Mesenteric fat pad (tissue), 1 donor: ENCODE measurements at regions not wholly inside any gene's neighbourhood (a gene's known extent, or its start where the extent isn't known, plus 50 kb on each side); places are given as distances from the start of the nearest gene placed in this dataset.
"Not testable (repeated sequence)": the region's sequence is repeated elsewhere in the genome, so short reads cannot be mapped to it uniquely, and the experiment has no call there.

ENCODE experiments used
- DNase-seq: peaks from one replicate; pipeline ENCODE4 v3.0.0-alpha.2; 2020; ENCODE audit warnings: low spot score
- donor health status: DM: yes; HTN: yes; CAD: no.

DNA sequence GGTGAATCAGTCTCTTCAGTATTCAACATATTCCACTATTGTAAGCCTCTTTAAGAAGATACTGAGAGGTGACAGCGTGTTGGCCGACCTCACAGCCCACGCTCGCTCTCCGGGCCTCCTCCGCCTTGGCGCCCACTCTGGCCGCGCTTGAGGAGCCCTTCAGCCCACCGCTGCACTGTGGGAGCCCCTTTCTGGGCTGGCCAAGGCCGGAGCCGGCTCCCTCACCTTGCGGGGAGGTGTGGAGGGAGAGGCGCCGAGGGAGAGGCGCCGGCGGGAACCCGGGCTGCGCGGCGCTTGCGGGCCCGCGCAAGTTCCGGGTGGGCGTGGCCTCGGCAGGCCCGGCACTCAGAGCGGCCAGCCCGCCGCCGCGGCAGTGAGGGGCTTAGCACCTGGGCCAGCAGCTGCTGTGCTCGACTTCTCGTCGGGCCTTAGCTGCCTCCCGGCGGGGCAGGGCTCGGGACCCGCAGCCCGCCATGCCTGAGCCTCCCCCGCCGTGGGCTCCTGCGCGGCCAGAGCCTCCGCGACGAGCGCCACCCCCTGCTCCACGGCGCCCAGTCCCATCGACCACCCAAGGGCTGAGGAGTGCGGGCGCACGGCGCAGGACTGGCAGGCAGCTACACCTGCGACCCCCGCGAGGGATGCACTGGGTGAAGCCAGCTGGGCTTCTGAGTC lies 306.4 kb downstream of the SEMA3D start:
- DNase-seq = not testable (repeated sequence)

GRCh38 chr7:84879570-84880325 lies 307.1 kb downstream of the SEMA3D start:
- DNase-seq = no peak

- DNase-seq = no peak
Observed at GRCh38 chr7:84877943-84878570, 308.8 kb downstream of the SEMA3D start.

GRCh38 chr7:84876061-84876821 lies 310.6 kb downstream of the SEMA3D start:
- no peak for DNase-seq

DNA sequence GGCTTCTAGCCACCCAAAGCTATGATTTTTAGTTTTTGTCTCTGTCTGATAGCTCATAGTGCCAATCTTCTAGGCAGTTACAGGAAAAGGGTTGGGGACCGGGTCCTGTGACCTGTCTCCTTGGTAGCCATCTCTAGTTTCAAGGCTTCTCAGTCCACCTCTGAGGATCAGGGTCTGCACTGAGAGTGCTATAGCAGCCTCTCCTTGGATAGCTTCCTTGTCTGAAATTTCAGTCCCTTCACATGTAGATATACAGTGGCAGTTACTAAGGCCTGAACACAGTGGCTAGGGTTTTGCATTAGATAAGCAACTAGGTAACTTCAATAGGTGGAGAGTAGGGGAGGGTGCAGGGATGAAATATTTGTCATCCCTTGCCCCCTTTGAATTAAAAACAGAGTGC lies 321.3 kb downstream of the SEMA3D start:
- no peak for DNase-seq

GRCh38 chr7:84857336-84857735 lies 329.5 kb downstream of the SEMA3D start:
- DNase-seq = no peak

- no peak for DNase-seq
Observed at GRCh38 chr7:84855758-84856157, 331.1 kb downstream of the SEMA3D start.

DNA sequence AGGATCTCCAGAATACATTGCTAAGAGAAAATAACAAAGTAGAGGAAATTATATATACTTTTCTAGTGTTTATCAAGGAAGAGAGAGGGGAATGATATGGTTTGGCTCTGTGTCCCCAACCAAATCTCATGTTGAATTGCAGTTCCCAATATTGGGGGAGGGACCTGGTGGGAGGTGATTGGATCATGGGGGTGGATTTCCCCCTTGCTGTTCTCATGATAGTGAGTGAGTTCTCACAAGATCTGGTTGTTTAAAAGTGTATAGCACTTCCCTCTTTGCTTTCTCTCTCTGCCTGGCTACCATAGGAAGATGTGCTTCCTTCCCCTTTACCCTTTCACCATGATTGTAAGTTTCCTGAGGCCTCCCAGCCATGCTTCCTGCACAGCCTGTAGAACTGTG lies 337.9 kb downstream of the SEMA3D start:
- DNase-seq = not testable (repeated sequence)

- DNase-seq = no peak
Observed at GRCh38 chr7:84848219-84848973, 338.5 kb downstream of the SEMA3D start.

DNA sequence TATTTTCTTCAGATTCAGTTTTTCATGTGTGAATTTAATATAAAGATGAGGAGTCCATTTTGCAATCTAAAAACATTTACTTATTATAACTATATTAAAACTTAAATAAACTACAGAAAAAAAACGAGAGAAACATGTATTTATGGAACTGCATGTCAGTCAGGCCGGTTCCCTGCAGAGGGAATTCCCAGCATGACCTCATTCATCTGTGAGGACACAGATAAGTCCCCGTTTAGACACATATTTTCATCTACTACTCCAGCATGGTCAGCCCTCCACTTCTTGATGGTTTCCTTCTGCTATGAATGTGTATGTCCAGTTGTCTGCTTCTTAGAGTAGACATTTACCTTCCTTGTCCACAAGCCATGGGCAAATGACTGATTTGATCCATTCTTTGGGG lies 339.1 kb downstream of the SEMA3D start:
- DNase-seq = no peak

GRCh38 chr7:84847038-84847437 lies 339.8 kb downstream of the SEMA3D start:
- no peak for DNase-seq

DNA sequence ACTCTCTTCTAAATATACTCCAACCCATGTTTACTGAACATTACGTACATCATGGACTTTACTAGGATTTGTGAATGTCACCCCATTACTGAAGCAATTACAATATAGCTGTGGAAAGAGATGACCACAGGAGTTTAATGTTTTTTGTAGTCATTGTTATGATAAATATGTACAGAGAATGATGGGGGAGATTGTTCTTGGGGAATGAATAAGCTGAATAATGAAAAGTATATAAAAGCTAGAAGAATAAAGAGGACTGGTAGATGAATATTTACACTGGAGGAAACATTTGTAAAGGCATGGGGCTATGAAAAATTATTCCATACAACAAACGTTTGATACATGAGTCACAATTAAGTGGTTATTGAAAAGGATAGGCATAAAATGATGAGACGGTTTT lies 340.9 kb downstream of the SEMA3D start:
- DNase-seq = no peak

DNA sequence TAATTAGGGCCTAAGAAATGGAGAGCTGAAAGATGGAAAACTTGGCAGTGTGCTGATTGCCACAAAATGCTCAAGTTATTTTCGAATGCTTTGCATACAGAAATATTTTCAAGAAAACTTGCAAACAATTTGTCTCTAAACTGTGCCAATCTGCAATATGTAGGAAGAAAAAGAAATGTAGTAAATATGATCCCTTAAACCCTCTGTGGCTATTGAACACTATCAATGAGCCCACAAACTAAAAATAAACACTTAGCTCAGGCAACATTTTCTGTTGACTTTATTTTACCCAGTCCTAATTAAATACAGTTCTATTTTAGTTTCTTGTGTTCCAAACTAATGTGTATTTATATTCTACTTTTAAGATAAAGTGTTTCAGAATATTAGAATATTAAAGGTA lies 342.1 kb downstream of the SEMA3D start:
- no peak for DNase-seq

GRCh38 chr7:84841809-84842208 lies 345.0 kb downstream of the SEMA3D start:
- DNase-seq = no peak

DNA sequence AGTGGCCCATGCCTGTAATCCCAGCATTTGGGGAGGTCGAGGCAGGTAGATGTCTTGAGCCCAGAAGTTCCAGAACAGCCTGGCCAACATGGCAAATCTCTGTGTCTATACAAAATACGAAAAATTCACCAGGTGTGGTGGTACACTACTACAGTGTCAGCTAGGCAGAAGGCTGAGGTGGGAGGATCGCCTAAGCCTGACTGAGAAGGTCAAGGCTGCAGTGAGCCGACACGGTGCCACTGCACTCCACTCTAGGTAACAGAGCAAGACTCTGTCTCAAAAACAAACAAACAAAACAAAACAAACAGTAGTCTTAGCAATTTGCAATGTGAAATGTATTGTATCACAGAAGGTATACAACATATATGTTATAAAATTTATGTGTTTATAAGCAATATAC lies 348.0 kb downstream of the SEMA3D start:
- no peak for DNase-seq

- no peak for DNase-seq
Observed at GRCh38 chr7:84837405-84837804, 349.5 kb downstream of the SEMA3D start.

- DNase-seq = no peak
Observed at GRCh38 chr7:84829719-84830118, 357.1 kb downstream of the SEMA3D start.

DNA sequence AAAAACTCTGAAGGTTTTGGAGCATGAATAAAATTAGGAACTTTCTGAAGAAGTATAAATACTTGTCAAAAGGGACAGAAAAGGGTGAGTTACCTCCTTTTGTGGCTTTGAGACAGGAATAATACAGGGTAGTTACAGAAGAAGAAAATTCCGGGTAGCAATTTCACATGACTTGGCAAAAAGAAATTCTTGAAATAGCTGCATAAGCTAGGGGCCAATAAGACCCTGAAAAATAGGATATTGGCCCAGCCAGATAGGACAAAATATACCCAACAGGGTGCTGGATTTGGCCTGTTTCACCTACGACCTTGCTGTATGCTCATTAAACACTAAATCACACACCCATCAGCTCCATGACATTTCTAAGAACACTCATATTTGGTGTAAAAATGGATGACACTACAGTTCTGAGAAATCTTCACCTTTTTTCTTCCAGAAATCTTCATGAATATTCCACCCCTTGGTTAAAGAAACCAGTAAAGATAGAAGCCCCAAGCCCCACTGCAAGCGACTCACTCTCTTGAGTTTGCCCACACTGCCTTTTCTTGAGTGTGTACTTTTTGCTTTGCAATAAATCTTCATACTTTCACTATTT lies 362.7 kb downstream of the SEMA3D start:
- DNase-seq = no peak

GRCh38 chr7:84823530-84823929 lies 363.3 kb downstream of the SEMA3D start:
- no peak for DNase-seq

- DNase-seq = no peak
Observed at GRCh38 chr7:84822941-84823510, 363.8 kb downstream of the SEMA3D start.
